Common myeloid progenitor, CD34-positive (primary cell): ENCODE measurements at regions not wholly inside any gene's neighbourhood (a gene's known extent, or its start where the extent isn't known, plus 50 kb on each side); places are given as distances from the start of the nearest gene placed in this dataset.

Source experiments
- CTCF ChIA-PET: fragments of 350-600 bp; sonication (Branson Sonifier 250); formaldehyde crosslinking; loops from one replicate; lab custom pipeline; 2021; ENCODE audit warnings: antibody characterized with exemption; lab: Charles Lee
- POLR2A ChIA-PET: fragments of 350-600 bp; sonication (Branson Sonifier 250); formaldehyde crosslinking; loops from one replicate; lab custom pipeline; 2021; ENCODE audit warnings: antibody characterized with exemption; lab: Charles Lee
- DNase-seq, 3 donors: peaks; one replicate each; pipeline versions ENCODE4 v3.0.0 to v3.0.0-alpha.2; 2013
- H3K27ac ChIP-seq, 2 experiments: 1 replicate in 1 of 2; 2 replicates in 1 of 2; pipeline ENCODE4 v1.7.0; 2013; ENCODE audit warnings: inconsistent platforms in 2 of 2, low read length in 2 of 2, mild to moderate bottlenecking in 2 of 2, low read depth in 1 of 2, moderate library complexity in 1 of 2; ENCODE audit not compliant: severe bottlenecking in 2 of 2, insufficient read depth in 1 of 2, poor library complexity in 1 of 2
- H3K27me3 ChIP-seq, 5 experiments: replicated peaks in 2 of 5; 1 replicate in 3 of 5; 2 replicates in 2 of 5; pipeline versions ENCODE4 v1.6.1 to v1.7.0; 2013; ENCODE audit warnings: low read length in 4 of 5, mild to moderate bottlenecking in 2 of 5, moderate library complexity in 2 of 5, inconsistent platforms in 1 of 5; ENCODE audit not compliant: insufficient read depth in 5 of 5, control insufficient read depth in 4 of 5
- H3K36me3 ChIP-seq, 4 experiments: 1 replicate in 2 of 4; 2 replicates in 2 of 4; pipeline versions ENCODE4 v1.6.1 to v1.7.0; 2013; ENCODE audit warnings: low read length in 3 of 4, control low read depth in 1 of 4, mild to moderate bottlenecking in 1 of 4; ENCODE audit not compliant: control insufficient read depth in 4 of 4, insufficient read depth in 4 of 4
- H3K4me1 ChIP-seq, 4 experiments: 1 replicate in 3 of 4; 2 replicates in 1 of 4; pipeline versions ENCODE4 v1.6.1 to v1.7.1; 2013; ENCODE audit warnings: low read length in 3 of 4, mild to moderate bottlenecking in 3 of 4, control low read depth in 1 of 4, inconsistent platforms in 1 of 4, moderate library complexity in 1 of 4; ENCODE audit not compliant: control insufficient read depth in 4 of 4, insufficient read depth in 4 of 4; ENCODE audit errors: control extremely low read depth in 1 of 4
- H3K4me3 ChIP-seq, 7 experiments: 1 replicate in 4 of 7; 2 replicates in 3 of 7; pipeline versions ENCODE4 v1.5.1 to v1.7.0; 2013; ENCODE audit warnings: mild to moderate bottlenecking in 7 of 7, low read length in 6 of 7, moderate library complexity in 6 of 7, inconsistent platforms in 2 of 7, low read depth in 2 of 7, control low read depth in 1 of 7; ENCODE audit not compliant: insufficient read depth in 4 of 7, control insufficient read depth in 1 of 7; ENCODE audit errors: extremely low read depth in 1 of 7
- H3K9me3 ChIP-seq, 5 experiments: 1 replicate in 4 of 5; 2 replicates in 1 of 5; pipeline versions ENCODE4 v1.6.1 to v1.7.1; 2013; ENCODE audit warnings: low read length in 4 of 5, mild to moderate bottlenecking in 2 of 5, inconsistent platforms in 1 of 5, low read depth in 1 of 5, moderate library complexity in 1 of 5; ENCODE audit not compliant: control insufficient read depth in 4 of 5, insufficient read depth in 2 of 5; ENCODE audit errors: control extremely low read depth in 1 of 5
- WGBS: methylation state at CpG from one replicate; pipeline ENCODE4 v1.1.5; 2013; ENCODE audit not compliant: insufficient coverage; 5-methylcytosine and 5-hydroxymethylcytosine counted together

GRCh38 chr2:15851076-15851693, 89.2 kb upstream of the MYCN start:
- POLR2A ChIA-PET, result no interaction called here
- WGBS, result 100% methylated on average over 3 of the region's 10 CpGs
- H3K27ac ChIP-seq, result no peak overlapping the region
- H3K9me3 ChIP-seq, result peaks cover 0 to 7% (median 4%) of the 10 kb centered on the region in 5 experiments
- H3K36me3 ChIP-seq, result no peaks in the 10 kb centered on the region
- CTCF ChIA-PET, result no interaction called here
- no peak for DNase-seq
- H3K4me1 ChIP-seq, result no peaks in the 10 kb centered on the region
- H3K27me3 ChIP-seq, result no peaks in the 10 kb centered on the region
- no peak overlapping the region for H3K4me3 ChIP-seq

GRCh38 chr2:15852811-15853210, 87.5 kb upstream of the MYCN start:
- Histone ChIP-seq H3K27ac (no peak overlapping the region), H3K4me3 (no peak overlapping the region), H3K4me1 (no peaks in the 10 kb centered on the region), H3K36me3 (no peaks in the 10 kb centered on the region), H3K9me3 (peaks cover 0 to 7% (median 4%) of the 10 kb centered on the region in 5 experiments), H3K27me3 (no peaks in the 10 kb centered on the region)
- CTCF ChIA-PET, result no interaction called here
- no CpG with 5 or more reads among the region's 2 CpGs for WGBS
- POLR2A ChIA-PET, result no interaction called here
- no peak for DNase-seq

GRCh38 chr2:15853903-15854302, 86.4 kb upstream of the MYCN start:
- H3K27me3 ChIP-seq, result peaks cover 0 to 2% (median 0%) of the 10 kb centered on the region in 5 experiments
- H3K4me1 ChIP-seq, result no peaks in the 10 kb centered on the region
- ChIA-PET CTCF (no interaction called here), POLR2A (no interaction called here)
- H3K9me3 ChIP-seq, result peaks cover 0 to 7% (median 4%) of the 10 kb centered on the region in 5 experiments
- no peak for DNase-seq
- no CpG with 5 or more reads among the region's 3 CpGs for WGBS
- no peak overlapping the region for H3K27ac ChIP-seq
- no peak overlapping the region for H3K4me3 ChIP-seq
- H3K36me3 ChIP-seq, result no peaks in the 10 kb centered on the region

- POLR2A ChIA-PET, result interaction anchor here (0.5 kb wide), 1 partner anchor 184 kb away, joined by 4 read pairs; no protein-coding TSS in a partner anchor
Measured at GRCh38 chr2:15855766-15856260, 84.5 kb upstream of the MYCN start.

GRCh38 chr2:15856318-15856717, 84.0 kb upstream of the MYCN start:
- POLR2A ChIA-PET, result interaction anchor here (0.5 kb wide), 1 partner anchor 185 kb away, joined by 4 read pairs; no protein-coding TSS in a partner anchor
- Histone ChIP-seq H3K27ac (no peak overlapping the region), H3K36me3 (no peaks in the 10 kb centered on the region), H3K9me3 (no peaks in the 10 kb centered on the region), H3K4me1 (no peaks in the 10 kb centered on the region), H3K27me3 (peaks cover 0 to 2% (median 0%) of the 10 kb centered on the region in 5 experiments), H3K4me3 (no peak overlapping the region)
- WGBS, result 96% methylated on average over 3 of the region's 3 CpGs
- CTCF ChIA-PET, result no interaction called here
- DNase-seq, result no peak

More at GRCh38 chr2:15855766-15856260, 84.5 kb upstream of the MYCN start:
- Histone ChIP-seq H3K4me3 (no peak overlapping the region), H3K9me3 (no peaks in the 10 kb centered on the region), H3K27me3 (peaks cover 0 to 2% (median 0%) of the 10 kb centered on the region in 5 experiments), H3K4me1 (no peaks in the 10 kb centered on the region), H3K27ac (no peak overlapping the region), H3K36me3 (no peaks in the 10 kb centered on the region)
- no peak for DNase-seq
- CTCF ChIA-PET, result no interaction called here

GRCh38 chr2:15858466-15858865, 81.9 kb upstream of the MYCN start:
- peaks cover 0 to 2% (median 0%) of the 10 kb centered on the region in 5 experiments for H3K27me3 ChIP-seq
- H3K36me3 ChIP-seq, result no peaks in the 10 kb centered on the region
- CTCF ChIA-PET, result interaction anchor here (0.9 kb wide), 1 partner anchor 43 kb away, joined by 3 read pairs; no protein-coding TSS in a partner anchor
- H3K4me3 ChIP-seq, result no peak overlapping the region
- 100% methylated on average over 5 of the region's 6 CpGs for WGBS
- POLR2A ChIA-PET, result no interaction called here
- no peak for DNase-seq
- no peaks in the 10 kb centered on the region for H3K9me3 ChIP-seq
- H3K27ac ChIP-seq, result no peak overlapping the region
- no peaks in the 10 kb centered on the region for H3K4me1 ChIP-seq

- ChIA-PET POLR2A (no interaction called here), CTCF (no interaction called here)
- H3K9me3 ChIP-seq, result no peaks in the 10 kb centered on the region
- peaks cover 0 to 2% (median 0%) of the 10 kb centered on the region in 5 experiments for H3K27me3 ChIP-seq
- H3K27ac ChIP-seq, result no peak overlapping the region
- DNase-seq, result no peak
- H3K36me3 ChIP-seq, result no peaks in the 10 kb centered on the region
- no peaks in the 10 kb centered on the region for H3K4me1 ChIP-seq
- no peak overlapping the region for H3K4me3 ChIP-seq
Measured at GRCh38 chr2:15860051-15860663, 80.2 kb upstream of the MYCN start.
